ENCODE measurements at regions not wholly inside any gene's neighbourhood (a gene's known extent, or its start where the extent isn't known, plus 50 kb on each side); places are given as distances from the start of the nearest gene placed in this dataset.

- TF ChIP-seq CTCF (IDR thresholded peaks at IDR 0.05) = no peak
- no peak for TF ChIP-seq POLR2A (IDR thresholded peaks at IDR 0.05)
These were observed 256.9 kb upstream of the PMFBP1 start for GRCh38 chr16:72428681-72429376.
